ENCODE measurements at regions not wholly inside any gene's neighbourhood (a gene's known extent, or its start where the extent isn't known, plus 50 kb on each side); places are given as distances from the start of the nearest gene placed in this dataset.

DNA sequence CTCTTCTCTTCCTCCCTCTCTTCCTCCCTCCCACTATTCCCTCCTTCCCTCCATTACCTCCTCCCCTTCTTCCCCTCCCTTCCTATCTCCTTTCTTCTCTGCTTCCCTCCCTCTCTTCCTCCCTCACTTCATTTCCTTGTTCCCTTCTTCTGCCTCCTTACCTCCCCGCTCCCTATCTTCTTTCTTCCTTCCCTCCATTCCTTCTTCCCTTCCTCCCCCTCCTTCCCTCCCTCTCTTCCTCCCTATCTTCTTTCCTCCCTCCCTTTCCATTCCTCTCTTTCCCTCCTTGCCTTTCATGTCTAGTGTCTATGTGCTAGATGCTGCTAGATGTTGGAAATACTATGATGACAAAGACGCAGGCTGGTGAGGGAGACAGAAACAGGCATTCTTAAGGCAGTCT lies 246.0 kb downstream of the TDRD15 start:
- TF ChIP-seq, protein P1, sequence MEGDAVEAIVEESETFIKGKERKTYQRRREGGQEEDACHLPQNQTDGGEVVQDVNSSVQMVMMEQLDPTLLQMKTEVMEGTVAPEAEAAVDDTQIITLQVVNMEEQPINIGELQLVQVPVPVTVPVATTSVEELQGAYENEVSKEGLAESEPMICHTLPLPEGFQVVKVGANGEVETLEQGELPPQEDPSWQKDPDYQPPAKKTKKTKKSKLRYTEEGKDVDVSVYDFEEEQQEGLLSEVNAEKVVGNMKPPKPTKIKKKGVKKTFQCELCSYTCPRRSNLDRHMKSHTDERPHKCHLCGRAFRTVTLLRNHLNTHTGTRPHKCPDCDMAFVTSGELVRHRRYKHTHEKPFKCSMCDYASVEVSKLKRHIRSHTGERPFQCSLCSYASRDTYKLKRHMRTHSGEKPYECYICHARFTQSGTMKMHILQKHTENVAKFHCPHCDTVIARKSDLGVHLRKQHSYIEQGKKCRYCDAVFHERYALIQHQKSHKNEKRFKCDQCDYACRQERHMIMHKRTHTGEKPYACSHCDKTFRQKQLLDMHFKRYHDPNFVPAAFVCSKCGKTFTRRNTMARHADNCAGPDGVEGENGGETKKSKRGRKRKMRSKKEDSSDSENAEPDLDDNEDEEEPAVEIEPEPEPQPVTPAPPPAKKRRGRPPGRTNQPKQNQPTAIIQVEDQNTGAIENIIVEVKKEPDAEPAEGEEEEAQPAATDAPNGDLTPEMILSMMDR (IDR thresholded peaks at IDR 0.05 in 2 of 3, conservative IDR thresholded peaks at IDR 0.05 in 1 of 3; ENCODE audit: borderline replicate concordance in 1 of 3, insufficient read depth in 1 of 3, low read depth in 2 of 3, low read length in 2 of 3), result no peak
- TF ChIP-seq POLR2AphosphoS5 (IDR thresholded peaks at IDR 0.05; ENCODE audit: low read depth, low read length) (no peak), EZH2phosphoT487 (IDR thresholded peaks at IDR 0.05; ENCODE audit: borderline replicate concordance) (no peak)
